Kasumi-1 (cell line): ENCODE measurements at regions not wholly inside any gene's neighbourhood (a gene's known extent, or its start where the extent isn't known, plus 50 kb on each side); places are given as distances from the start of the nearest gene placed in this dataset.

ENCODE experiments used
- DNase-seq, 2 experiments: peaks; one replicate each; lab custom pipeline; 2025; lab: John Stamatoyannopoulos, UW

- no peak for DNase-seq
Observed at GRCh38 chr4:14700544-14700943, 301.7 kb upstream of the CPEB2 start.

DNA sequence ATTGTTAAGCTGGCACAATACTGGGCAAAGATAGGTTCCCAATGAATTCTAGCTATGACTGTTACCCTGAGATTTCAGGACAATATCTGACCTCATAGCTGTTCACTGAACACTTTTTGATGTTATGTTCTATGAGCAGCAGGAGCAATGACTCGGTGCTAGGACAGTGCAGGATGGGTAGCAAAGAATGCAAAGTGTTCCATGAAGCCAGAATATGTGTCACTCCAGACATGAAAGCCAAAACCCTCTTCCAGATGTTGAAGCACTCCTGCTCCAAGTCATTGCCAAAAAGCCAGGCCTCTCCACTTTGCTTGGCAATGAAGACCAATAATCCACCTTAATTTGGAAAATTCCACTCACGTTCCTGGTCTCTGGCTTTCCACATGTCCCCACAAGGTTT lies 300.9 kb upstream of the CPEB2 start:
- DNase-seq, result no peak

GRCh38 chr4:14701896-14702295 lies 300.4 kb upstream of the CPEB2 start:
- DNase-seq, result no peak

- no peak for DNase-seq
Observed at GRCh38 chr4:14708574-14708973, 293.7 kb upstream of the CPEB2 start.

- no peak for DNase-seq
Observed at GRCh38 chr4:14711259-14711658, 291.0 kb upstream of the CPEB2 start.

GRCh38 chr4:14716691-14717090 lies 285.6 kb upstream of the CPEB2 start:
- DNase-seq, result no peak

DNA sequence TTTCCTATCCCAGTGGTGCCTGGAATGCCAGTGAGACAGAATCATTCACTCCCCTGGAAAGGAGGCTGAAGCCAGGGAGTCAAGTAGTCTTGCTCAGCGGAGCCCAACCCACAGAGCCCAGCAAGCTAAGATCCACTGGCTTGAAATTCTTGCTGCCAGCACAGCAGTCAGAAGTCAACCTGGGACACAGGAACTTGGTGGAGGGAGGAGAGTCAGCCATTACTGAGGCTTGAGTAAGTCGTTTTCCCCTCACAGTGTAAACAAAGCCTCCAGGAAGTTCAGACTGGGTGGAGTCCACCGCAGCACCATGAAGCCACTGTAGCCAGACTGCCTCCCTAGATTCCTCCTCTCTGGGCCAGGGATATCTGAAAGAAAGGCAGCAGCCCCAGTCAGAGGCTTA lies 283.2 kb upstream of the CPEB2 start:
- DNase-seq, result no peak

- no peak for DNase-seq
Observed at GRCh38 chr4:14726441-14726840, 275.8 kb upstream of the CPEB2 start.

GRCh38 chr4:14726877-14727361 lies 275.4 kb upstream of the CPEB2 start:
- DNase-seq, result no peak

DNA sequence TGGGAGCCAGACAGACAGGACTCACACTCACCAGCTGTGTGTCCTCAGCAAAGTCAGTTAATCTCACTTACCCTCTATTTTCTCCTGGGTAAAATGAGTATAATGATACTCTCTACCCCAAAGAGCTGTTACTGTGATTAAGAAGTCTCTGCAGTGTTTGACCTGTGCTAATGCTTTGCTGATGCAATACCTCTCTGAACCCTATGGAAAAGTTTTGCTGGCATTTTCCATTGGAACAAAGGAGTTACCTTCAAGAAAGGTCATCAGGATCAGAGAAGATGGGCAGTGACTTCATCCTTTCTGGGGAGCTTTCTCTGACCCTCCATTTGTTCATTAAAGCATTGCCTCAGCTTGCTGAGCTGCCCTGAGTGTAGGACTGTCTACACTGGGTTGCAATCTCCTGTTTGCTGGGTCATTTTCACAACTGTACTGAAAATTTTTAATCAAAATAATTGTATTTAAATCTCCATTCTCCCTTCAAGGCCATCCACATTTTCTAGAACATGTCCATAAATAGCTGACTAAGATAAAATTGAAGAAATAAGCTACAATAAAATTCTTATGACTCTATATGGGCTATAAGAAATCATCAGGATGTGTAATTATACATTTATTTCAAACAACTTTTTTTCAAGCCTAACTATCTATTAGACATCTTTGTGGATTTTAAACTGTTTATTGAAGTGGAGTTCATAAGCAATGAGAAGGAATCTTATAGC lies 272.8 kb upstream of the CPEB2 start:
- no peak for DNase-seq

- no peak for DNase-seq
Observed at GRCh38 chr4:14742054-14742453, 260.2 kb upstream of the CPEB2 start.

- DNase-seq, result no peak
Observed at GRCh38 chr4:14743172-14743571, 259.1 kb upstream of the CPEB2 start.

GRCh38 chr4:14743601-14744000 lies 258.7 kb upstream of the CPEB2 start:
- DNase-seq, result no peak

DNA sequence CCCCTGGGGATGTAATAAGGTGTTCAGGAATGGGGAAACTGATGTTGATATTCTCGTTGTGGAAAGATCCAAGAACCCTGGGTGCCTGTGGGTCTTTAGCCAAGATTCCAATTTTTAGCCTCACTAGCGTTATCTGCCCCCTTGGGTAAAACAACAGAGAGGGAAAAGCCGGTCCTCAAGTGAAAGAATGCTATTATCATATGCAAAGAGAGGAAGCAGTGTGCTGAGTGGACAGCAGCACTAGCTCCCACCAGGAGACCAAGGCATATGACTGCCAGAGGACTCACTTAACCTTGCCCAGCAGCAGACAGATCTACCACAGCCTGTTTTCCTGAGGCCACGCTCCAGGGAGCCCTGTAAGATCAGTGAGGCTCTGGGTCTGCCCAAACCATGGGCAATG lies 257.9 kb upstream of the CPEB2 start:
- DNase-seq, result no peak

- no peak for DNase-seq
Observed at GRCh38 chr4:14749910-14750309, 252.4 kb upstream of the CPEB2 start.

DNA sequence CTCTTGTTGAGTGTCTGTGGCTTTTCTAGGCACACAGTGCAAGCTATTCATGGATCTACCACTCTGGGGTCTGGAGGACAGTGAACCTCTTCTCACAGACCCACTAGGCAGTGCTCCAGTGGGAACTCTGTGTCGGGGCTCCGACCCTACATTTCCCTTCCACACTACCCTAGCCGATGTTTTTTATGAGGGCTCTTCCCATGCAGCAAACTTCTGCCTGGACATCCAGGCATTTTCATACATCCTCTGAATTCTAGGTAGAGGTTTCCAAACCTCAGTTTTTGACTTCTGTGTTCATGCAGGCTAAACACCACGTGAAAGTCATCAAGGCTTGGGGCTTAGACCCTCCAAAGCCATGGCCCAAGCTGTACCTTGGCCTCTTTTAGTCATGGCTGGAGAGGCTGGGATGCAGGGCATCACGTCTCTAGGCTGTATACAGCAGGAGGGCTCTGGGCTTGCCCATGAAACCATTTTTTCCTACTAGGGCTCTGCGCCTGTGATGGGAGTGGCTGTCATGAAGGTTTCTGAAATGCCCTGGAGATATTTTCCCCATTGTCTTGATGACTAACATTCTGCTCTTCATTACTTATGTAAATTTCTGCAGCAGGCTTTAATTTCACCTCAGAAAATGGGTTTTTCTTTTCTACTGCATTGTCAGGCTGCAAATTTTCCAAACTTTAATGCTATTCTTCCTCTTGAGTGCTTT lies 249.8 kb upstream of the CPEB2 start:
- no peak for DNase-seq

DNA sequence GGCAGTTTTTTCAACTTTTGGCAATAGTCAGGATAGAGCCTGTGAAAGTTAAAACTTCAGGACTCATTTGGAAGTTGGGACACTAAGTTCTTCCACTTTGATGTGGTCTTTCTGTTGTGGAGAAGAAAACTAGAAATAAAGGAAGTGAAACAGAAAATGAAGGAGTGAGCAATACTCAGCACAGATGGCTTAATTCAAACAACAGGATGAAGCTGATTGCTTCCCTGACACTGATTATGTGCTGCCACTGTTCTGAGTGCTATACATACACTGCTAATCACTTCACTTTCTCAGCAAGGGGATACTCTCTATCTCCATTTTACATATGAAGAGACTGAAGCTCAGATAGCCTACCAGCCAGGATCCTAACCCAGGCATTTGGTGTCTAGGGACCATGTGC lies 235.1 kb upstream of the CPEB2 start:
- no peak for DNase-seq

DNA sequence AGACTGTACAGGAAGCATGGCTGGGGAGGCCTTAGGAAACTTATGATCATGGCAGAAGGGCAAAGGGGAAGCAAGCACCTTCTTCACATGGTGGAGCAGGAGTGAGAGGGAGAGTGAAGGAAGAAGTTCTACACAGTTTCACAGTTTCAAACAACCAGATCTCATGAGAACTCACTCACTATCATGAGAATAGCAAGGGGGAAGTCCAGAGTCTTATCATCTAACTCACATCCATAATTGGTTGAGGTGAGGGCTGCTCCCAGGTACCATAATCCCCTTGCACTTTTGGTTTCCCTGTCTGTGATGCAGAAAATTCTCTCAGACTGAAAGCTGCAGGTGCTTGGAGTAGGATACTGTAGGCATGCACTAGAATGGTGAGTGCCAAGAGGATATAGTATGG lies 233.8 kb upstream of the CPEB2 start:
- DNase-seq, result no peak

DNA sequence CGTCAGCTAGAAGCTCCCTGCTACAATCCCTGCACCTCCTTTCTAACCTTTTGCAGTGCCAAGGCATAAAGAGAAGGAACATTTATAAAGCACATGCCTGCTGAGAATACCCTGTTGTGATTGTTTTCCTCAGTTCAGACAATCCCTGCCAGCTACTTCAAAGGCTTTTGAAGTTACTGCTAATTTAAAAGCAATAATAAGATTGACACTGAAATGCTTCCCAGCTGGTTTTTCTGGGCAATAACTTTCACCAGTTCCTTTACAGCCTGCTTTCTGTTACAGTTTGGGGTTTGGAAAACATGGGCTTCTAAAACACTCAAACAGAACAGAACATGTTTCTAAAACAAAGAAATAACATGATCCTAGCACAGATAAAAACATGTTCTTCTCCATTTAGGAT lies 232.3 kb upstream of the CPEB2 start:
- DNase-seq, result no peak

GRCh38 chr4:14771094-14771493 lies 231.2 kb upstream of the CPEB2 start:
- DNase-seq, result no peak

DNA sequence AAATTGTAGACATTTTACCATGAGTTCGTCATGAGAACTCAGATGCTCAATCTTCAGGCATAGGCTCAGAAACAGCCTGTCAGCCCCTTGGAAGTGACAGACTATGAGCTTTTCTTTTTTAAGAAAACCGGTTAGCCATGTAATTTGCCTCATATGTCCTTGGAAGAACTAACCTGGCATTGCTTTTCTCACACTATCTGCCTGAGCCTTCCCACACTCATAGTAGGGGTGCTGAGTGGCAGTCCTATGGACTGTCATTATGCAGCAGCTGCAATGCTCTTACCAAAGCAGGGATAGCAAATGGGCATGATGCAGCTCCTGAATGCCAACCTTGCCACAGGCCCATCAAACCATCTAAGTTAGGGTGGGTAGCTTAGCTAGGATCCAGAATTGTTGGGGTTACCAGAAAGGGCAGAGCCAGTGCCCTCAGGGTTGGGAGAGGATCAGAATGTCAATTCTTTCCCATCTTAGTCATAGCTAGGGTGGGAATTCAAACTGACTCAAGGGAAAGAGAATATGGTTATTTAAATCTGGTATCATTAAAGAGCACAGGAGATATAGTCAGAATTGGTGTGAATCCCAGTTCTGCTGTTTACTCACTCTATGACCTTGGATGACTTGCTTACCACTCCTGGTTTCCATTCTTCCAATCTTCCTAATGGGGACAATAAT lies 230.6 kb upstream of the CPEB2 start:
- no peak for DNase-seq

DNA sequence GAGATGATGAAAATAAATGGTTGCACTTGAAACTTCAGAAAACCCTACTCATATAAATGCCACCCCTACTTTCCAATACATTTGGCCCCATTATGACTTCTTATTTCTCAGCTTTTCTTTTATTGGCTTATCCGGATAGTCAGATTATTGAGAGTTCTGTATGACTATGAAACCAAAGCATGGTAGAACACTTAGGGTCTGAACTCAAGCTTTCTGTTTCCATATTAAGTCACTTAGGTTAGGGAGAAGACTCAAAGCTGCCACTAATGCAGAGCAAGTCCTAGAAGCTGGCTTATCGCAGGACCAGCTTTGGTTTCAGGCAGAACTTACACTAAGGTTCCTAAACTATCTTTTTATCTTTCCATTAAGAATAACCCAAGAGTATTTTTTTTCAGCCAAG lies 229.9 kb upstream of the CPEB2 start:
- DNase-seq, result no peak
